NCI-H774 (cell line): ENCODE measurements at regions not wholly inside any gene's neighbourhood (a gene's known extent, or its start where the extent isn't known, plus 50 kb on each side); places are given as distances from the start of the nearest gene placed in this dataset.

ENCODE experiments used
- DNase-seq: peaks from one replicate; lab custom pipeline; 2025; lab: John Stamatoyannopoulos, UW

DNA sequence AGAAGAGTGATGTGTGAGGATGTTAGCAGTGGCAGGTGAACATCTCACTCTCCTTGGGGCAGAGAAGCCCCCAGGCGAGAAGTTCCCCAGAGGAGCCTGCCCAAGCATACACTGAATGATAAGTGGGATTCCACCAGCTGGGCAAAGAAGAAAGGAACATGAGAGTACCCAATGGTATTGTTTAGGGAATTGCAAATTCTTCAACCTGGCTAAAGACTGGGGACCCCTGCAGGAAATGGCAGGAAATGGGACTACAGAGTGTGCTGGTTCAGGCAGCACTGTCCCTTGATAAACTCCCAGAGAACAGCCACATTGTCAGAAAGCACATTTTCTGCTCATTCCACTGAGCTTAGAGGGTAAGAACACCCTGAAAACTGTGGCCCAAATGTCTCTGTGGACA lies 121.3 kb downstream of the RPS29 start:
- no peak for DNase-seq

DNA sequence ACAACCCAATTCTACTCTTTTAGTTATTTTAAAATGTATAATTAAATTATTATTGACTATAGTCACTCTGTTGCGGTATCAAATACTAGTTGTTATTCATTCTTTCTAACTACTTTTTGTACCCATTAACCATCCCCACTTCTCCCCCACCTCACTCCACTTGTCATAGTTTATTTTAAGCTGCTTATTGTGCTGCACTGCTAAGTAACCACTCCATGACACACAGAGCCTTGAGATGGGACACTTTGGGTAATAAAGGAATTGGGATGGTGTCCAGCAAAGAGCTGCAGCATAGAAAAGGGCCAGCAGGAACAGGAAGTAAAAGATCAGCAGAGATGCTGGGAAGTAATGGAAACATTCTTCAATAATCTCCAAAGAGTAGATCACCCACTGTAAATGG lies 123.0 kb downstream of the RPS29 start:
- DNase-seq, result no peak

DNA sequence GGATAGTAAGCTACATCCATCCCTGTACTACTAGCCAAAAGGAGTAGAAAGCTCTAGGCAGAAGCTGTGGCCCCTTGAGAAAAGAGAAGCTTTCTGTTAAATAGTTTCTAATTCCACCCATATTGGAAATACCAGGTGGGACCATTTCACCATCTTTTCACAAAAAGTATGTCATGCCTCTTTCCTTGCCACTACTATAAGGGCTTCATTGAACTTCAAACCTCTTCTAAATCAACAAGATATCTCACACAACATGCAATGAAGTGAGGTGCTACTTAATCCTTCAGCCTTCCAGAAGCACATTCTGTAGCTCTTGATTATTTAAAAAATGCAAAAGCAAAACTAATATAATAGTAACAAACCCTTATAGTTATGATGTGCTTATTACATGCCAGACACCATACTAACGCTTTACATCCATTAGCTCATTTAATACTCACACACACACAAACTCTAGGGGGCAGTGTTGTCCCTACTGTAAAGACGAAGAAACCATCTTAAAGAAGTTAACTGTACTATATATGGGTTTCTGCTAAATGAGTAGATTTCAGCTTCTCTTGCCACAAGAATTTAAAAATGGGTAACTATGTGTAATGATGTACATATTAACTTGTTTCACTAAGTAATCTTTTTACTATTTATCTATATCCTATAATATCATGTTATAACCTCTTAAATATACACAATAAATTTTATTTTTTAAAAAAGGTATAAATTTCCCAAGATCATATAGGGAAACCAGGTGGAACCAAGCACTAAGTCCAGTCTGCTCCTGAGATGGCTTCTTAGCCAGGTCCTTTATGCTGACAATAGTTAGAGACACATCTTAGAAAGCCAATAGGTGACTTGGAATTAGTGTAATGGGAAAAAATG lies 124.4 kb downstream of the RPS29 start:
- peak; percentile 10 for DNase-seq

DNA sequence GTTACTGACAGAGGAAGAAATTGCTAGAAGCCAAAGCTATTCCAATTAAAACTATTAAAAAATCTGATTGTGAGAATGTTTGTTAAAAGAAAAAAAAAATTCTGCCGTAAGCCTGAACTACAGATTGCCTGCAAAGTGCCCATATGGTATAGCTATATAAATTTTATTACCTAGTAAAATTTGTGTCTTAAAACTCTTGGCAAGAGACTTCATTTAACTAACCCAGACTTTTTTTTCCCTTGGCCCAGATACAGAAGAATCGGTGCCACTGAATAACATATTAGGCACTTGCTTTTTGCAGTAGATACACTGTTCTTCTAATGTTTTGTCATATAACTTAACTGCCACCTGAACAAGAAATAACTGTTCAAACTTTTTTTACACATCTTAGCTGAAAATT lies 125.5 kb downstream of the RPS29 start:
- no peak for DNase-seq

DNA sequence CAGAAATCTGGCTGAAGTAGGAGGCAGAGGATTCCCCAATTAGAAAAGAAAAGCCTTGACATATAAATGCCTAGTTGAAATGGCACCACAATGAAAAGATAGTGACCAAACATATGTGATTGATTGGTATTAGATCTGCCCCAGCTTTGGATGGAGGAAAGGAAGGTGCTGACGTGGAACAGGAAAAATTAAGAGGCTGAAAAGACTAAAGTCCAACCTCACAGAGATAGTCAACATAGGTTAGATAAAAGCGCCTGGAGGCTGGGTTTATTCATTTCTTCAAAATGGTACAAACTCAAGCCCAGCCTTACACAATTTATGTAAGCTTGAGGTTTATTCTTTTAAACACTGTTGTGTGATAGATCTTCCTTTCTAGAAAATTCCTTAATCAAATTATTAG lies 129.6 kb downstream of the RPS29 start:
- no peak for DNase-seq

DNA sequence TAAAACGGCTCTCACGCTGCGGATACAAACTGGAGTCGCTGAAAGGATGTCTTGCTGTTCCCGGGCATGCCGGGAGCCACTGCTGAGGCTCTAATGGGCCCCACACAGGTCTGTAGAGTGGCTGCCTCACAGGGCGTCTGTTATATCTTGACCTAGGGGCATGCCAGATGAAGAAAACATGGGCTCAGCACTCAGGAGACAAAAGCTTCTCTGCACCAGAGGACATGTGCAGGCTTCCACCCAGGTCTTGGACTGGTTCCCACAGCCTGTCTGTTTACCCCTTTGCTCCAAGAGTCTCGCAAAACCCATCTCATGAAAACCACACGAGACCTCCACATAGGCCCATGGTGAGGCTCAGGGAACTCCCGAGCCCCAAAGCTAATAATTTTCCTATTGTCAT lies 134.2 kb downstream of the RPS29 start:
- DNase-seq, result no peak

DNA sequence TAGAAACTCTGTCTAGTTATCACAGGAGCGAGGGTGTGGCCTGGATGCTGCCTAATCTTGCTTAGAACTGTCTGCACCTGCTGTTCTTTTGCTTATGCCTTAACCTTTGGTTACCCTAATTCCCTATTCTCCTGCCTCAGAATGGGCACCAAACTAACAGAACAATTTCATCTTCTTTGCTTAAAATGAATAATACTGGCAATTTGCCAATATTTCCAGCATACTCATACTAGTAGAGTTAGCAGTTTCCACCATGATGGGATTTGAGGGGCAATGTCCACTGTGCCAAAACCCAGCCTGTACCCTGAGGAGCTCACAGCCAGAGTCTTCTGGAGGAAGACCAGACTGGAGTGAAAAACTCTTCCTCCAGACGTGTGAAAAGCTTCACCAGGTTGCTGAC lies 136.4 kb downstream of the RPS29 start:
- no peak for DNase-seq

DNA sequence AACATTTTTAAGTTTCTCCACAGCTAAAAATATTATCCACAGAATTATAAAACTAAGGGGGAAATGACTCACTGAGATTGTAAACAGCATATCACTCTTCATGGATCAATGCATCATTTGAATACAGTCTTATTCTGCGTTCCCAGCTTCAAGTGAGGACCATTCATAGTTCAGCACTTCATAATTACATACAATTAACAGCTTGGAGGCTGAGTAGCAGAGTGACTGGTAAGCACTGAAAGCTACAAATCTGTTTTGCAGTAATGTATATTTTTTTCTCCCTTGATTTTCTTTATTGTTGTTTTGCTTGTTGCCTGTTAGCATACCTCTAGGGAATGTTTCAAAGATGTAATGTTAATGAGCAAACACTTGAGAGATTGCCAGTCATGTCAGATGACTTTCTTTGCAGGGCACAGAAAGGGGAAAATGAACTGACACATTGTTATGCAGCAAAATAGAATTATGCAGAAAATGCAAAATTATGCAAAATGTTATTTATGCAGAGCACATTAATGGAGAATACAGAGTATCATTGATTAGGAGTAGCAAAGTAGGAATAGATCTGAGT lies 138.6 kb downstream of the RPS29 start:
- DNase-seq, result no peak

DNA sequence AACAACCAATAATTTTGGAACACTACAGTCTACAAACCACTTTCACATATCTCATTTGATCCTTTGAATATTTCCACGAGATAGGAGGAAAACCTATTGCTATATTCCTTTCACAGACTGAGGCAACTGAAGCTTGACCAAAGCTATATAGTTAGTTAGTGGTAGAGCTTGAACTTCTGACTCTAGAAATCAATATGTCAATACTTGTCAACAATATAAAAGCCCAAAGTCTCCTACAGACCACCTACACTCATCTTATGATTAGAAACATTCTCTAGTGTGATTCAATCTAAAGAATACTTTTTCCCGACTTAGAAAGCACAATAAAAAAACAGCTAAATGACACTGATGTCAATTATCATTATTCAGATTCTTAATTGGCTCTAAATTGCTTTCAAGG lies 139.4 kb downstream of the RPS29 start:
- DNase-seq, result no peak

DNA sequence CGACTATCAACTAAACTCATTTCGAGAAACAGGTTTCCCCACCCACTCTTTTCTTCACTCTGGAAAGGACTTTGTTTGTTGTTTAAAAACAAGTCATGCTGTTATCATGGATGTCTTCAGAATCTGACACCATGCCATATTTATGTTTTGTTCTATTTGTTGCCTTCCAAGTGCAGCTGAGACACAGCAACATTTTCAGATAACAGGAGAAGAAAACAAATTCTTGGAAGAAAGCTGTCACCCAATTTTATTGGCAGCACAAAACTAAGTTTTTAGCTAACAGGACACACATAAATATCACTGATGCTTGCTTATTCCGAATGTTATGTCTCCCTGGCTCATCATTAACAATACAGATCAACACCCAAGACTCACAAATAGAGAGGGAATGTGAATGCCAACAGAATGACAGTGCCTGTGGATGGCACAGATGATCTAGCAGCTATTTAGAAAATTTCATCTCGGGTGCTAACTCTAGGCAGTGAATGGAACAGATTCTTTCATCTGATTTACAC lies 147.9 kb downstream of the RPS29 start:
- no peak for DNase-seq

DNA sequence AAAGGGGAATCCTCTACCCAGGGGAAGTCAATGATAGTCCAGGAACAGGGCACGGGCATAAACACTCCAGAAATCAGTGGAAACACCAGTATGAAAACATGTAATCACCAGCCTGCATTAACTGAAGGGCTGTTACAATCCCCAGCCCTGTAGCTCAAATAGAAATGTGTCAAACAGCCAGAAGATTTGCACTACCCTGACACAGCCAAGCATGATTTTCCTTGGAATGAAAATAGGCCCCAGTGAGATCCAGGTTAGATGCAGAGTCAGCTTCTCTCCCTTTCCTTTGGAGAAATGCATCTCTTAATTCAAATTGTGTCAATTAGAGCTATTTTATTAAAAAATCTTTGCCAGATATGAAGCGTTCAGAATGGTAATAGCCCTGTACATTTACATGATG lies 158.1 kb downstream of the RPS29 start:
- no peak for DNase-seq

DNA sequence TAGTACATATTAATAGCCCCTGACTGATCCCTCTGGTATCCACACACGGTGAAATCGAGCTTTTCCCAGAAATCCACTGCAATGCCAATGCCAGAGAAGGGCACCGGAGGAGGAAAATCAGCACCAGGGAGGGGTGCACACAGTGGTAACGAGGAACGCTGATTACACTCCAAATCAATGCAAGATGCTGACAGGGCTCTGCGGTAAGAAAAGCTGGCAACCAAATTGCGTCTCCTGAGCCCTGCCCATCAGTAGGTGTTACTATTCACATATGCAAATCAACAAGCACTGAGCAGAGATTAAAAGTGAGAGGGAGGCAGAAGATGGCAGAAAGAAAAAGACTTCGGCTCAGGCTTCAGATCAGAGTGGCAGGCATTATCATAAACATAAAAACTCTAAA lies 159.1 kb downstream of the RPS29 start:
- no peak for DNase-seq

DNA sequence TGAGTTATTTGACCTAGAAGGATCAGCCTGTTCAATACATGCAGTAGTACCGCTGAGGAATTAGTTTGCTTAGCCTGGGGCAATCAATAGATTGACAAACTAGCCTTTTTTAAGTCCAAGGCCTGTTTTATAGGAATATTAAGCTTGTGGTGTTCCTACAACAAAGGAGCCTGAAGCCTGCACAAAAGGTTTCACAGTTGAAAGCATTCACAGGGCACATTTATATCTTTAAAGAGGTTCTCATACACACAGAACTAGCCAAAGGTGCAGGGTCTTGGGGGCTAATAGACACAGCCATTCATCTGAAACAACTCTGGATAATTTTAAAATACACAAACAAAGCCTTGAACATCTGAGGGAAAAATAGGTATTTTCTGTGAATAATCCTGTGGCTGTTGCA lies 160.3 kb downstream of the RPS29 start:
- no peak for DNase-seq

DNA sequence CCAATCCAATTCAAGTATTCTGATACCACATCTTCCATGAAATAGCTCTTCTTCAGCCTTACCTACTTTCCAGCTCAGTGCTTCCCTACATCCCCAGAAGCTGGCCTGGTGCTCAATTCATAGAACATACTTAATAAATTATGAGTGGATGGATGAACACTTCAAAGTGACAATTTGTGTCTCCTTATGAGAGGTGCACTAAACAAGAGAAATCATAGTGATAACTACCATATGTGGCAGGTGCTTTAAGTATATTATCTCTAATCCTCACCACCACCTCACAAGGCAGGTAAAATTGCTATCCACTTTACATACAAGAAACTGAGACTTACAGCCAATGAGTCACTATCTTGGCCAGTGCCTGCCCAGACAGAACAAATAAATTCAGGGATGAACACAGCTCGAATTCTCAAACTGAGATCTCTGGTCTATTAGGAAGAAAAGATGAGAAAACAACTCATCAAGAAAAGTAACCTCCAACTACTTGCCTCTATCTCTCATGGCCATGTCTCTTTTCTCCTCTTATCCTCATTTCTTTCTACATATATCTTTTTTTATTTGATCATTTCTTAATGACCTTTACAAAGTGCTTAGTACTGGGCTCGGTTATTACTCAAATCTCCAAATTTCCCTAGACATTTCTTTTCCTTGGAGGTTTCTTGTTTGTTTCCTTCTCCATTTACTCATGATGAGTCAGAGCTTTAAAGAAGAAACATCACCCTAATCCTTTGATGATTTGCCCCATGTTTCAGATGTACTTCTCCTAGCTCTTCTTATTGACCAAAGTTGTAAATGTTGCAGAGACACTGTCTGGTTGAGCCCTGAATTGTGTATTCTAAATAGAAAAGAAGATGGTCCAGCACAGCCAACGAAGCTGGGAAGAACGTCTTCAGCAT lies 161.5 kb downstream of the RPS29 start:
- no peak for DNase-seq

DNA sequence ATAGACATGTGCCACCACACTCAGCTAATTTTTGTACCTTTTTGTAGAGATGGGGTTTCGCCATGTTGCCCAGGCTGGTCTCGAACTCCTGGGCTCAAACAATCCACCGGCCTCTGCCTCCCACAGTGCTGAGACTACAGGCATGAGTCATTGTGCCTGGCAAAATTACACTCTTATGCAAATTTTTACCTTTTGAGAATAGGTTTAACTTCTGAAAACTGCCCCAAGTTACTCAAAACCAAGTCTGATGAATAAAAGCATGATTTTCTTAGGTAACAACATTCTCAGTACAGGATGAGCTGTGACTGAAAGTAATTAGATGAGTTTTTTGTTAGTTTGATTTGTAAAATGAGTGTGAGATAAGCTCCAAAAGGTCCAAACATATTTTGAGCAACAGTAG lies 166.0 kb downstream of the RPS29 start:
- DNase-seq, result no peak

DNA sequence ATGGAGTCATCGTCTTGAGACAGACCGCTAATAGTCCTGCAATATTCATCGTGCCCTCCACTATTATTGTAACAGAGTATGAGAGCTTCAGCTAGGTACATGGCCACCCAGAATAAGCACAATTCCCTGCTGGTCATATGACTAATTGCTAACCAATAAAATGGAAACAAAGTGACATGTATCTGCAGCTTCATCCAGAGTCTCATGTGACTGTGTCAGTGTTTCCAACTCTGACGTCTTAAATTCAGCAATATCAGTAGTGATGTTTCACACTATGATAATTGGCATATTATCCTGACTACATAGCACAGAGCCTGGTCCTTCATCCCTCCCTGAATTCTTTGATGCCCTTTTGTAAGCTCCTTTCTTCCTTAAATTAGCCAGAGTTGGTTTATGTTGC lies 167.4 kb downstream of the RPS29 start:
- DNase-seq, result no peak

DNA sequence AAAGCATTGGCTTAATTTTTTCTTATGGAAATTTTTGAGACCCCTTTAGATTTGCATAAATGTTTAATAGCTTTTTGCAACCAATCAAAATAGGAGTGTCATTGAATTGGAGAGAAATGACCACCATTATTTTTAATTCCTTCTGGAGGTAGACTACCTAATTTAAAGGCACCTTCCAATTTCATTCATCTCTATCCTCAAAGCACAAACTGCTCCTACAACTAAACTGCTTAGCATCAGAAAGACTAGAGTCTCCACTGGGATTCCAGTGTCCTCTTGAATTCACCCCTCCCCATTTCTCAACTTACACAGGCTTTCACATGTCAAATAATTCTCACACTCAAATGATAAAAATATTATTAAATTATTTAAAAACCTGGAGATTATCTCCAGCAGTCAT lies 168.4 kb downstream of the RPS29 start:
- DNase-seq, result no peak

DNA sequence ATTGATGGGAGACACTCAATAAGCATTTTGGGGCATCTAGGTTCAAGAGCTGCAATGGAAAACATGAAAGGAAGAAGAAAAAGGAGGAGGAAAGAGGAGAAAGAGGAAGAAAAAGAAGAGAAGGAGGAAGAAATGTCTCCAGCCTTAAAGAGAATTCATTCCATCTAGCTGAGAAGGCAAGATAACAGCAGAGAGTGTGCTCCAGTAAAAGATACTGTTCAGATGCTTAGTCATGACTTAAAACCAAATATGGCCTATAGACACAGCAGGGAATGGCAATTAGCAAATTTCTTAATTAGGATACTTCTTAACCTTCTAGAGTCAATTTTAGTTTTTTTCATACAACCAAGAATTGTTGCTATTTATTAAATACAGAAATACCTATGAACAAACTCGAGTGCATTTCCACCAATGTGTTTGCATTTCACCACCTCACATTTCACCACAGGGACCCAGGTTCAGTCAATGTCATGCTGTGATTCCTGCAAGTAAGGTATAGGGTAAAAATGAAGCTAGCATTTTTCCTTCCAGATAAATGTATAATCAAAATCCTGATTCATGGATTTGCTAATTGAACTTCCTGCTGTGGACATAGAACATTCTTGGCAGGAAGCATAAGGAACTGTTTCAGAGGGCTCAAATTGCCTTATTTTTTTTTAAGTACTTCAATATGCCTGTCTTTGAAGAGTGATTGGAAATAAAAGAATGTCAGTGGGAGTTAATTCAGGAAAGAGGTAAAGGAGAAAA lies 177.8 kb downstream of the RPS29 start:
- DNase-seq, result no peak

DNA sequence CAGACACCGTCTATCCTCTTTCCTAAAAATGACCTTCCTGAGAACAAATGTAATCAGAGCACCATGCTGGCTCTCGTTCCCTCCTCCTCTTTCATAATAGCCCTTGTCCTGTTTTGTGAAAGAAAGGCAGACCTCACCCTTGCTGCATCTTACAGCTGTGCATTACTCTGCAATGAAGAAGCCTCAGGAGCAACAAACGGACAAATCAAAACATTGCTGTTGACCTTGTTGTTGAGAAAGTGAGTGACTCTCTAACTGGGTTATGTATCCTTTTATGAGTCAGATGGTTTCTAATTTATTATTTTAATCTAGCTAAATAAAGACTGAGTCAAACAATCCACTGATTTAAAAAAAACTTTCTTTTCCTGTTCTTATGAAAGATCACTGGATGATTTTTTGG lies 180.9 kb downstream of the RPS29 start:
- DNase-seq, result no peak

DNA sequence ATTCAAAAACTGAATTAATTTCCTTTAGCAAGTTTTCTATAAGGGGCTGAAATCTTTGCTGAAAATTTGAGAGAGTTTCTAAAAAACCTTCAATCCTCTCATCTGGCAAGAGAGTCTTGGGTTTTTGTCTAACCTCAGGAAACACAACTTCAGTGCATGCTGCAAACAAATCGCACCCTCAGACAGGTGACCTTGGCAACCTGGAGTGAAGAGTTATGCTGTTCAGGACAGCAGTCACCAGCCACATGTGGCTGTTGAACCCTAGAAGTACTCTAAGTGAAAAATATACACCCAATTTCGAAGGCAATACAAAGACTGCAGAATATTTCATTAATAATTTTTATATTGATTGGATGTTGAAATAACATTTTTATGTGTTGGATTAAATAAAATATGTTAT lies 184.8 kb downstream of the RPS29 start:
- DNase-seq, result no peak

DNA sequence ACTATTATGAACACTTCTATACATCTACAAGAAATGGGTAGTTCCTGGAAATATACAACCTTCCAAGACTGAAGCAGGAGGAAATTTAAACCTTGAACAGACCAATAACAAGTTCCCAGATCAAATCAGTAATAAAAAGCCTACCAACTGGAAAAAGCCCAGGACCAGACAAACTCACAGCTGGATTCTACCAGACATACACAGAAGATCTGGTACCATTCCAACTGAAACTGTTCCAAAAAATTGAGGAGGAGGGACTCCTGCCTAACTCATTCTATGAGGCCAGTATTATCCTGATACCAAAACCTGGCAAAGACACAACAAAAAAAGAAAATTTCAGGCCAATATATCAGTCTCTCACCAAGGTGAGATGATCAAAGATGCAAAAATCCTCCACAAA lies 189.4 kb downstream of the RPS29 start:
- no peak for DNase-seq

DNA sequence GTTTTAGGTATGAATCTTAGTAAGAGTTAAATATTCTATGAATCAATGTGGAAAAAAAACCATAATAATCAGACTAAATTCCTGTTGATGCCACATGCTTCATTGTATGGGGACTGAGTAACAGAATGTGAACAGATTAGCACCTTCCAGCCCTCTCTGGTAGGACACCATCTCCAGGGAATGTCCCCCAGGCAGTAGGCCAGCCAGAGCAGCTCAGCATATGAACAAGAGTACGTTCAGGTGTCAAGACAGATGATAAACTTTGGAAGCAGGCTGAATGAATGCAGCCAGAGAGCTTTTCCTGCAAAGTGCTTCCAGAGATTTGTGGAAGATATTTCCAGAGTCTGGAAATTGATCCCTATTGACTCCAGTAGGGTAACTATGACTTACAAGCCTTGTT lies 204.4 kb downstream of the RPS29 start:
- DNase-seq, result no peak
